Loucy (cell line): ENCODE measurements at regions not wholly inside any gene's neighbourhood (a gene's known extent, or its start where the extent isn't known, plus 50 kb on each side); places are given as distances from the start of the nearest gene placed in this dataset.

Source experiments
- H2AFZ ChIP-seq: fragments of 200-600 bp; sonication (generic); 2 replicates; pipeline ENCODE4 v1.6.0; 2016; ENCODE audit warnings: antibody characterized with exemption, mild to moderate bottlenecking, low read length, moderate library complexity
- H3F3A ChIP-seq: fragments of 200-600 bp; 2 replicates; pipeline ENCODE4 v1.6.0; 2016; ENCODE audit warnings: antibody characterized with exemption, low read depth, mild to moderate bottlenecking
- H3K27me3 ChIP-seq: fragments of 200-600 bp; sonication (generic); 2 replicates; pipeline ENCODE4 v1.6.1; 2014; ENCODE audit warnings: low read length, mild to moderate bottlenecking; ENCODE audit not compliant: insufficient read depth, poor library complexity, severe bottlenecking
- H3K36me3 ChIP-seq: fragments of 200-600 bp; sonication (generic); 2 replicates; pipeline ENCODE4 v1.6.1; 2016; ENCODE audit warnings: low read length; ENCODE audit not compliant: insufficient read depth
- H3K4me1 ChIP-seq: fragments of 200-600 bp; sonication (generic); 2 replicates; pipeline ENCODE4 v1.5.1; 2014; ENCODE audit warnings: low read length, mild to moderate bottlenecking; ENCODE audit not compliant: insufficient read depth, poor library complexity, severe bottlenecking
- H3K4me2 ChIP-seq: fragments of 200-600 bp; sonication (generic); 2 replicates; pipeline ENCODE4 v1.6.0; 2014; ENCODE audit warnings: antibody characterized with exemption, low read length, low read depth, mild to moderate bottlenecking; ENCODE audit not compliant: poor library complexity, severe bottlenecking
- H3K4me3 ChIP-seq: fragments of 200-600 bp; sonication (generic); 2 replicates; pipeline ENCODE4 v1.5.1; 2014; ENCODE audit warnings: low read length, mild to moderate bottlenecking, mixed read lengths; ENCODE audit not compliant: poor library complexity, severe bottlenecking
- H3K79me2 ChIP-seq: fragments of 200-600 bp; sonication (generic); 2 replicates; pipeline ENCODE4 v1.6.1; 2014; ENCODE audit warnings: low read length; ENCODE audit not compliant: insufficient read depth
- H3K9ac ChIP-seq: fragments of 200-600 bp; sonication (generic); 2 replicates; pipeline ENCODE4 v1.6.0; 2014; ENCODE audit warnings: mild to moderate bottlenecking, low read depth, low read length, moderate library complexity; ENCODE audit not compliant: poor library complexity, severe bottlenecking
- H3K9me2 ChIP-seq: fragments of 200-600 bp; sonication (generic); replicated peaks from 2 replicates; pipeline ENCODE4 v1.6.1; 2016; ENCODE audit warnings: low read depth, low read length, mixed read lengths
- H3K9me3 ChIP-seq: fragments of 200-600 bp; sonication (generic); 2 replicates; pipeline ENCODE4 v1.6.1; 2014; ENCODE audit warnings: mild to moderate bottlenecking, antibody characterized with exemption, low read length, low read depth; ENCODE audit not compliant: insufficient read depth
- H4K20me1 ChIP-seq: fragments of 200-600 bp; sonication (generic); 2 replicates; pipeline ENCODE4 v1.6.0; 2014; ENCODE audit warnings: antibody characterized with exemption, low read length, mild to moderate bottlenecking; ENCODE audit not compliant: insufficient read depth, poor library complexity, severe bottlenecking
- EZH2phosphoT487 ChIP-seq: fragments of 200-600 bp; IDR thresholded peaks from 2 replicates; pipeline ENCODE4 v1.6.1; 2018; ENCODE audit warnings: antibody characterized with exemption, mild to moderate bottlenecking, moderate library complexity, borderline replicate concordance
- TF ChIP-seq, protein P1 (sequence below): fragments of 200-600 bp; sonication (generic); conservative IDR thresholded peaks from 2 replicates; pipeline ENCODE4 v1.5.1; 2014; ENCODE audit warnings: mild to moderate bottlenecking, antibody characterized with exemption, low read length

GRCh38 chr13:80726868-80727267 is 385.9 kb upstream of the SPRY2 start:
- H3K4me2 ChIP-seq, result no peak overlapping the region
- no peak overlapping the region for H3K4me3 ChIP-seq
- no peak overlapping the region for H2AFZ ChIP-seq
- no peak overlapping the region for H3K9ac ChIP-seq
- H4K20me1 ChIP-seq, result no peaks in the 10 kb centered on the region
- no peaks in the 10 kb centered on the region for H3F3A ChIP-seq
- no peaks in the 10 kb centered on the region for H3K27me3 ChIP-seq
- H3K4me1 ChIP-seq, result no peaks in the 10 kb centered on the region
- no peaks in the 10 kb centered on the region for H3K9me3 ChIP-seq
- no peaks in the 10 kb centered on the region for H3K9me2 ChIP-seq
- no peaks in the 10 kb centered on the region for H3K79me2 ChIP-seq
- no peaks in the 10 kb centered on the region for H3K36me3 ChIP-seq
- TF ChIP-seq, protein P1, sequence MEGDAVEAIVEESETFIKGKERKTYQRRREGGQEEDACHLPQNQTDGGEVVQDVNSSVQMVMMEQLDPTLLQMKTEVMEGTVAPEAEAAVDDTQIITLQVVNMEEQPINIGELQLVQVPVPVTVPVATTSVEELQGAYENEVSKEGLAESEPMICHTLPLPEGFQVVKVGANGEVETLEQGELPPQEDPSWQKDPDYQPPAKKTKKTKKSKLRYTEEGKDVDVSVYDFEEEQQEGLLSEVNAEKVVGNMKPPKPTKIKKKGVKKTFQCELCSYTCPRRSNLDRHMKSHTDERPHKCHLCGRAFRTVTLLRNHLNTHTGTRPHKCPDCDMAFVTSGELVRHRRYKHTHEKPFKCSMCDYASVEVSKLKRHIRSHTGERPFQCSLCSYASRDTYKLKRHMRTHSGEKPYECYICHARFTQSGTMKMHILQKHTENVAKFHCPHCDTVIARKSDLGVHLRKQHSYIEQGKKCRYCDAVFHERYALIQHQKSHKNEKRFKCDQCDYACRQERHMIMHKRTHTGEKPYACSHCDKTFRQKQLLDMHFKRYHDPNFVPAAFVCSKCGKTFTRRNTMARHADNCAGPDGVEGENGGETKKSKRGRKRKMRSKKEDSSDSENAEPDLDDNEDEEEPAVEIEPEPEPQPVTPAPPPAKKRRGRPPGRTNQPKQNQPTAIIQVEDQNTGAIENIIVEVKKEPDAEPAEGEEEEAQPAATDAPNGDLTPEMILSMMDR, result no peak
- no peak for TF ChIP-seq EZH2phosphoT487

GRCh38 chr13:80721689-80722088 is 380.8 kb upstream of the SPRY2 start:
- H3K9me2 ChIP-seq, result no peaks in the 10 kb centered on the region

DNA sequence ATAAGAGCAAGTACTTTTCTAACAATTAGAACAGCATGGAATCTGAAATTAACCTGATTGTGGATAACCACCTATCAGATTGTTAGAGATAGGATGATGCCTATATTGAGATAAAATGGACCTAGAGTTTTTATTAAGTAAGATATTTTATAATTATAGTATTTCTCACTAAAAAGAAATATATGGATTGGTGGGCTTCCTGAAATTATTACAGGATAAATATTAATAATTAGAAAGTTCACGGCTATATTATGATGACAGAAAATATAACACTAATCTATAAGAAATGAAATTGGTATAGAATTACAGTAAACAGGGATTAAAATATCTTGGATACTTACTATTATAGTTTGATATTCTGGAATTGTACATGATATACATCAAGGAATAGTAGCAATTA is 378.0 kb upstream of the SPRY2 start:
- no peaks in the 10 kb centered on the region for H3K79me2 ChIP-seq
- no peak for TF ChIP-seq EZH2phosphoT487
- no peak overlapping the region for H3K4me2 ChIP-seq
- no peaks in the 10 kb centered on the region for H3K36me3 ChIP-seq
- no peak overlapping the region for H3K9ac ChIP-seq
- no peaks in the 10 kb centered on the region for H3K9me3 ChIP-seq
- H3K4me1 ChIP-seq, result no peaks in the 10 kb centered on the region
- no peak overlapping the region for H2AFZ ChIP-seq
- H4K20me1 ChIP-seq, result no peaks in the 10 kb centered on the region
- H3F3A ChIP-seq, result no peaks in the 10 kb centered on the region
- no peak overlapping the region for H3K4me3 ChIP-seq
- no peaks in the 10 kb centered on the region for H3K27me3 ChIP-seq
- no peaks in the 10 kb centered on the region for H3K9me2 ChIP-seq

More at GRCh38 chr13:80721689-80722088, 380.8 kb upstream of the SPRY2 start:
- Histone ChIP-seq H3K9me3 (no peaks in the 10 kb centered on the region), H4K20me1 (no peaks in the 10 kb centered on the region), H3K79me2 (no peaks in the 10 kb centered on the region), H3K36me3 (no peaks in the 10 kb centered on the region), H2AFZ (no peak overlapping the region), H3K9ac (no peak overlapping the region), H3K27me3 (no peaks in the 10 kb centered on the region), H3K4me3 (no peak overlapping the region), H3K4me2 (no peak overlapping the region), H3K4me1 (no peaks in the 10 kb centered on the region), H3F3A (no peaks in the 10 kb centered on the region)
- TF ChIP-seq, protein P1, result no peak
- TF ChIP-seq EZH2phosphoT487, result no peak

GRCh38 chr13:80717776-80718175 is 376.9 kb upstream of the SPRY2 start:
- TF ChIP-seq EZH2phosphoT487, result no peak
- TF ChIP-seq, protein P1, result no peak
- Histone ChIP-seq H3K9ac (no peak overlapping the region), H2AFZ (no peak overlapping the region), H3K4me1 (no peaks in the 10 kb centered on the region), H3K27me3 (no peaks in the 10 kb centered on the region), H3K9me2 (no peaks in the 10 kb centered on the region), H3K36me3 (no peaks in the 10 kb centered on the region), H3K4me3 (no peak overlapping the region), H3K4me2 (no peak overlapping the region), H3K79me2 (no peaks in the 10 kb centered on the region), H3K9me3 (no peaks in the 10 kb centered on the region), H3F3A (no peaks in the 10 kb centered on the region), H4K20me1 (no peaks in the 10 kb centered on the region)
